PC-3 (cell line): ENCODE measurements at regions not wholly inside any gene's neighbourhood (a gene's known extent, or its start where the extent isn't known, plus 50 kb on each side); places are given as distances from the start of the nearest gene placed in this dataset.

Experiments
- CTCF ChIP-seq: fragments of 300-600 bp; sonication (generic); conservative IDR thresholded peaks from 2 replicates; pipeline ENCODE4 v1.5.1; 2017; ENCODE audit warnings: antibody characterized with exemption, low read depth, mild to moderate bottlenecking, low read length
- EZH2 ChIP-seq: fragments of 300-600 bp; sonication (generic); IDR thresholded peaks from one replicate; pipeline ENCODE4 v1.6.1; 2017; ENCODE audit warnings: antibody characterized with exemption, mild to moderate bottlenecking, low read length; ENCODE audit not compliant: unreplicated experiment

GRCh38 chr10:35906155-35906554 is 264.1 kb upstream of the FZD8 start:
- no peak for TF ChIP-seq CTCF
- TF ChIP-seq EZH2, result no peak
